ENCODE measurements at regions not wholly inside any gene's neighbourhood (a gene's known extent, or its start where the extent isn't known, plus 50 kb on each side); places are given as distances from the start of the nearest gene placed in this dataset.
A peak's percentile ranks its signal among the peaks of the same experiment; 100 is the strongest.
"Not testable (repeated sequence)": the region's sequence is repeated elsewhere in the genome, so short reads cannot be mapped to it uniquely, and the experiment has no call there.

- DNase-seq: no peak
Measured at GRCh38 chr3:20904671-20905070, 718.7 kb upstream of the SGO1 start.

- no peak for DNase-seq
Measured at GRCh38 chr3:20898962-20899361, 713.0 kb upstream of the SGO1 start.

- no peak for DNase-seq
Measured at GRCh38 chr3:20890111-20890519, 704.1 kb upstream of the SGO1 start.

GRCh38 chr3:20878691-20879090, 692.7 kb upstream of the SGO1 start:
- no peak for DNase-seq

- no peak for DNase-seq
Measured at GRCh38 chr3:20873235-20873634, 687.2 kb upstream of the SGO1 start.

GRCh38 chr3:20870106-20870899, 684.3 kb upstream of the SGO1 start:
- no peak for DNase-seq

- DNase-seq: no peak
Measured at GRCh38 chr3:20865803-20866202, 679.8 kb upstream of the SGO1 start.

- no peak for DNase-seq
Measured at GRCh38 chr3:20861454-20861853, 675.4 kb upstream of the SGO1 start.

GRCh38 chr3:20857636-20858035, 671.6 kb upstream of the SGO1 start:
- no peak for DNase-seq

GRCh38 chr3:20853890-20854289, 667.9 kb upstream of the SGO1 start:
- DNase-seq: no peak

GRCh38 chr3:20852712-20853111, 666.7 kb upstream of the SGO1 start:
- DNase-seq: no peak

- peak; percentile 16 for DNase-seq
Measured at GRCh38 chr3:20849975-20850374, 664.0 kb upstream of the SGO1 start.

GRCh38 chr3:20846832-20847231, 660.8 kb upstream of the SGO1 start:
- no peak for DNase-seq

- DNase-seq: no peak
Measured at GRCh38 chr3:20846066-20846465, 660.1 kb upstream of the SGO1 start.

- no peak for DNase-seq
Measured at GRCh38 chr3:20844851-20845250, 658.8 kb upstream of the SGO1 start.

GRCh38 chr3:20842594-20843436, 656.8 kb upstream of the SGO1 start:
- DNase-seq: no peak

- no peak for DNase-seq
Measured at GRCh38 chr3:20842002-20842401, 656.0 kb upstream of the SGO1 start.

- no peak for DNase-seq
Measured at GRCh38 chr3:20837676-20838302, 651.8 kb upstream of the SGO1 start.

GRCh38 chr3:20836801-20837200, 650.8 kb upstream of the SGO1 start:
- no peak for DNase-seq

GRCh38 chr3:20832963-20833362, 647.0 kb upstream of the SGO1 start:
- DNase-seq: no peak

- no peak for DNase-seq
Measured at GRCh38 chr3:20822251-20822650, 636.2 kb upstream of the SGO1 start.

- not testable (repeated sequence) for DNase-seq
Measured at GRCh38 chr3:20820872-20821271, 634.9 kb upstream of the SGO1 start.

GRCh38 chr3:20811631-20812030, 625.6 kb upstream of the SGO1 start:
- DNase-seq: no peak

- DNase-seq: no peak
Measured at GRCh38 chr3:20811006-20811405, 625.0 kb upstream of the SGO1 start.

All from NCI-H510A (cell line).